ENCODE measurements at regions not wholly inside any gene's neighbourhood (a gene's known extent, or its start where the extent isn't known, plus 50 kb on each side); places are given as distances from the start of the nearest gene placed in this dataset.

DNA sequence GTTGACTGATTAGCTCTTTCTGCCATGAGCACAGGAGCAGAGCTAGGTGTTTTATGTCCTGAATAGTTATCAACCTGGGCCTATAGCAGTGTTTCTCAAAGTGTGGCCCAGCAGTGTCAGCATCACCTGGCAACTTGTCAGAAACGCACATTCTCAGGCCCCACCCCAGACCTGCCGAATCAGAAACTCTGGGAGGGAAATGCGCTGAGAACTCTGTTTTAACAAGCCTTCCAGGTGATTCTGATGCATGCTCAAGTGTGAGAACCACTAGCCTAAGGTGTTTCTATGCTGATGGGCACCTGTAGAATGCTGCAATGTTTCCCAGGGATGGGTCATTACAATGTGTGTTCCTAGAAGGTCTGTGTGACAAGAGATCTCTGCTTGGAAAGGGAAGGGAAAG lies 257.5 kb downstream of the MID1IP1 start:
- TF ChIP-seq EZH2 (IDR thresholded peaks at IDR 0.05; ENCODE audit: insufficient read depth, poor library complexity, severe bottlenecking) (no peak), EZH2phosphoT487 (IDR thresholded peaks at IDR 0.05; ENCODE audit: insufficient read depth, low read depth) (no peak)
